Liver (tissue), 7 donors: ENCODE measurements at regions not wholly inside any gene's neighbourhood (a gene's known extent, or its start where the extent isn't known, plus 50 kb on each side); places are given as distances from the start of the nearest gene placed in this dataset.
"Not testable (repeated sequence)": the region's sequence is repeated elsewhere in the genome, so short reads cannot be mapped to it uniquely, and the experiment has no call there.

Source experiments
- DNase-seq: peaks from one replicate; pipeline ENCODE4 v3.0.0-alpha.2; 2017; ENCODE audit warnings: low spot score
- H3K27ac ChIP-seq, 2 donors: one replicate each; pipeline ENCODE4 v1.7.0; 2013; ENCODE audit warnings: inconsistent platforms in 2 of 2, low read length in 2 of 2, control low read depth in 1 of 2, low read depth in 1 of 2, mild to moderate bottlenecking in 1 of 2
- H3K27me3 ChIP-seq, 4 donors: one replicate each; pipeline versions ENCODE4 v1.6.1 to v1.7.0; 2013; ENCODE audit warnings: low read length in 3 of 4, inconsistent platforms in 1 of 4, mild to moderate bottlenecking in 1 of 4, moderate library complexity in 1 of 4; ENCODE audit not compliant: control insufficient read depth in 4 of 4, insufficient read depth in 4 of 4
- H3K36me3 ChIP-seq, 4 donors: one replicate each; pipeline versions ENCODE4 v1.6.1 to v1.7.0; 2013; ENCODE audit warnings: low read length in 3 of 4, mild to moderate bottlenecking in 3 of 4, low read depth in 1 of 4, moderate library complexity in 1 of 4; ENCODE audit not compliant: control insufficient read depth in 4 of 4, insufficient read depth in 3 of 4
- H3K4me1 ChIP-seq, 4 donors: one replicate each; pipeline versions ENCODE4 v1.6.1 to v1.7.0; 2013; ENCODE audit warnings: low read length in 3 of 4, mild to moderate bottlenecking in 3 of 4, moderate library complexity in 1 of 4; ENCODE audit not compliant: control insufficient read depth in 4 of 4, insufficient read depth in 4 of 4
- H3K4me3 ChIP-seq, 3 donors: one replicate each; pipeline versions ENCODE4 v1.6.1 to v1.7.0; 2013; ENCODE audit warnings: low read length in 3 of 3, control low read depth in 1 of 3, low read depth in 1 of 3, mild to moderate bottlenecking in 1 of 3
- H3K9ac ChIP-seq, 2 donors: one replicate each; pipeline ENCODE4 v1.7.0; 2013; ENCODE audit warnings: low read length in 2 of 2, mild to moderate bottlenecking in 2 of 2, moderate library complexity in 2 of 2, control low read depth in 1 of 2, low read depth in 1 of 2
- H3K9me3 ChIP-seq, 4 donors: one replicate each; pipeline versions ENCODE4 v1.6.1 to v1.7.0; 2013; ENCODE audit warnings: low read length in 3 of 4; ENCODE audit not compliant: control insufficient read depth in 4 of 4
- EGR1 ChIP-seq, 2 donors: IDR thresholded peaks; 2 replicates each; pipeline ENCODE4 v1.6.1; 2016 to 2018; ENCODE audit warnings: antibody characterized with exemption in 2 of 2, low read depth in 2 of 2
- FOXA1 ChIP-seq: IDR thresholded peaks from 2 replicates; pipeline ENCODE4 v1.6.1; 2016; ENCODE audit warnings: antibody characterized with exemption
- FOXA2 ChIP-seq: IDR thresholded peaks from 2 replicates; pipeline ENCODE4 v1.6.1; 2016; ENCODE audit warnings: antibody characterized with exemption
- GABPA ChIP-seq, 2 donors: IDR thresholded peaks in 1 of 2; conservative IDR thresholded peaks in 1 of 2; 2 replicates each; pipeline ENCODE4 v1.6.1; 2016; ENCODE audit warnings: antibody characterized with exemption in 2 of 2, mild to moderate bottlenecking in 1 of 2, moderate library complexity in 1 of 2
- JUND ChIP-seq, 2 donors: IDR thresholded peaks; 2 replicates each; pipeline ENCODE4 v1.6.1; 2016; ENCODE audit warnings: antibody characterized with exemption in 2 of 2
- RAD21 ChIP-seq, 2 donors: IDR thresholded peaks; 2 replicates each; pipeline ENCODE4 v1.6.1; 2016; ENCODE audit warnings: antibody characterized with exemption in 2 of 2, mild to moderate bottlenecking in 2 of 2
- RXRA ChIP-seq, 2 donors: IDR thresholded peaks; 2 replicates each; pipeline ENCODE4 v1.6.1; 2017 to 2018; ENCODE audit warnings: antibody characterized with exemption in 2 of 2, mild to moderate bottlenecking in 1 of 2
- SP1 ChIP-seq: IDR thresholded peaks from 2 replicates; pipeline ENCODE4 v1.6.1; 2018; ENCODE audit warnings: antibody characterized with exemption, mild to moderate bottlenecking
- TAF1 ChIP-seq: conservative IDR thresholded peaks from 2 replicates; pipeline ENCODE4 v1.6.1; 2016; ENCODE audit warnings: antibody characterized with exemption, mild to moderate bottlenecking
- YY1 ChIP-seq: IDR thresholded peaks from 2 replicates; pipeline ENCODE4 v1.6.1; 2016; ENCODE audit warnings: antibody characterized with exemption, mild to moderate bottlenecking
- WGBS: extraction: QIAGEN DNeasy Blood & Tissue Kit; methylation state at CpG from one replicate; pipeline ENCODE4 v1.1.7; 2013; 5-methylcytosine and 5-hydroxymethylcytosine counted together
- TF ChIP-seq, protein P1 (sequence below): IDR thresholded peaks from 2 replicates; pipeline ENCODE4 v1.6.1; 2016; ENCODE audit warnings: antibody characterized with exemption, mild to moderate bottlenecking
- TF ChIP-seq, protein P2 (sequence below): IDR thresholded peaks from 2 replicates; pipeline ENCODE4 v1.6.1; 2016; ENCODE audit warnings: antibody characterized with exemption
- TF ChIP-seq, protein P3 (sequence below): IDR thresholded peaks from 2 replicates; pipeline ENCODE4 v1.6.1; 2016; ENCODE audit warnings: antibody characterized with exemption
- donor health status: healthy.
- donor health status: healthy.
- donor health status: healthy.
- donor health status: healthy.

GRCh38 chr20:54984104-54984448, 508.7 kb downstream of the DOK5 start:
- TF ChIP-seq EGR1 (IDR thresholded peaks at IDR 0.05; ENCODE audit: low read depth in 2 of 2) (no peak), RAD21 (IDR thresholded peaks at IDR 0.05) (no peak), FOXA2 (no peak), FOXA1 (no peak), TAF1 (no peak), SP1 (no peak), GABPA (IDR thresholded peaks at IDR 0.05 in 1 of 2, conservative IDR thresholded peaks at IDR 0.05 in 1 of 2) (no peak), YY1 (no peak), RXRA (IDR thresholded peaks at IDR 0.05) (no peak)
- TF ChIP-seq, protein P1, sequence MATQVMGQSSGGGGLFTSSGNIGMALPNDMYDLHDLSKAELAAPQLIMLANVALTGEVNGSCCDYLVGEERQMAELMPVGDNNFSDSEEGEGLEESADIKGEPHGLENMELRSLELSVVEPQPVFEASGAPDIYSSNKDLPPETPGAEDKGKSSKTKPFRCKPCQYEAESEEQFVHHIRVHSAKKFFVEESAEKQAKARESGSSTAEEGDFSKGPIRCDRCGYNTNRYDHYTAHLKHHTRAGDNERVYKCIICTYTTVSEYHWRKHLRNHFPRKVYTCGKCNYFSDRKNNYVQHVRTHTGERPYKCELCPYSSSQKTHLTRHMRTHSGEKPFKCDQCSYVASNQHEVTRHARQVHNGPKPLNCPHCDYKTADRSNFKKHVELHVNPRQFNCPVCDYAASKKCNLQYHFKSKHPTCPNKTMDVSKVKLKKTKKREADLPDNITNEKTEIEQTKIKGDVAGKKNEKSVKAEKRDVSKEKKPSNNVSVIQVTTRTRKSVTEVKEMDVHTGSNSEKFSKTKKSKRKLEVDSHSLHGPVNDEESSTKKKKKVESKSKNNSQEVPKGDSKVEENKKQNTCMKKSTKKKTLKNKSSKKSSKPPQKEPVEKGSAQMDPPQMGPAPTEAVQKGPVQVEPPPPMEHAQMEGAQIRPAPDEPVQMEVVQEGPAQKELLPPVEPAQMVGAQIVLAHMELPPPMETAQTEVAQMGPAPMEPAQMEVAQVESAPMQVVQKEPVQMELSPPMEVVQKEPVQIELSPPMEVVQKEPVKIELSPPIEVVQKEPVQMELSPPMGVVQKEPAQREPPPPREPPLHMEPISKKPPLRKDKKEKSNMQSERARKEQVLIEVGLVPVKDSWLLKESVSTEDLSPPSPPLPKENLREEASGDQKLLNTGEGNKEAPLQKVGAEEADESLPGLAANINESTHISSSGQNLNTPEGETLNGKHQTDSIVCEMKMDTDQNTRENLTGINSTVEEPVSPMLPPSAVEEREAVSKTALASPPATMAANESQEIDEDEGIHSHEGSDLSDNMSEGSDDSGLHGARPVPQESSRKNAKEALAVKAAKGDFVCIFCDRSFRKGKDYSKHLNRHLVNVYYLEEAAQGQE, result no peak
- TF ChIP-seq, protein P2, sequence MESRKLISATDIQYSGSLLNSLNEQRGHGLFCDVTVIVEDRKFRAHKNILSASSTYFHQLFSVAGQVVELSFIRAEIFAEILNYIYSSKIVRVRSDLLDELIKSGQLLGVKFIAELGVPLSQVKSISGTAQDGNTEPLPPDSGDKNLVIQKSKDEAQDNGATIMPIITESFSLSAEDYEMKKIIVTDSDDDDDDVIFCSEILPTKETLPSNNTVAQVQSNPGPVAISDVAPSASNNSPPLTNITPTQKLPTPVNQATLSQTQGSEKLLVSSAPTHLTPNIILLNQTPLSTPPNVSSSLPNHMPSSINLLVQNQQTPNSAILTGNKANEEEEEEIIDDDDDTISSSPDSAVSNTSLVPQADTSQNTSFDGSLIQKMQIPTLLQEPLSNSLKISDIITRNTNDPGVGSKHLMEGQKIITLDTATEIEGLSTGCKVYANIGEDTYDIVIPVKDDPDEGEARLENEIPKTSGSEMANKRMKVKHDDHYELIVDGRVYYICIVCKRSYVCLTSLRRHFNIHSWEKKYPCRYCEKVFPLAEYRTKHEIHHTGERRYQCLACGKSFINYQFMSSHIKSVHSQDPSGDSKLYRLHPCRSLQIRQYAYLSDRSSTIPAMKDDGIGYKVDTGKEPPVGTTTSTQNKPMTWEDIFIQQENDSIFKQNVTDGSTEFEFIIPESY, result no peak
- TF ChIP-seq, protein P3, sequence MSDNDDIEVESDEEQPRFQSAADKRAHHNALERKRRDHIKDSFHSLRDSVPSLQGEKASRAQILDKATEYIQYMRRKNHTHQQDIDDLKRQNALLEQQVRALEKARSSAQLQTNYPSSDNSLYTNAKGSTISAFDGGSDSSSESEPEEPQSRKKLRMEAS, result no peak
- DNase-seq, result no peak
- peaks cover 0 to 4% (median 0%) of the 10 kb centered on the region in 4 donors for H3K27me3 ChIP-seq
- H3K4me1 ChIP-seq, result no peaks in the 10 kb centered on the region
- no peaks in the 10 kb centered on the region for H3K36me3 ChIP-seq
- no peak overlapping the region for H3K27ac ChIP-seq
- H3K9ac ChIP-seq, result no peak overlapping the region
- no peaks in the 10 kb centered on the region for H3K9me3 ChIP-seq
- no peak overlapping the region for H3K4me3 ChIP-seq
- 56% methylated on average over 1 of the region's 1 CpG for WGBS

- not testable (repeated sequence) for H3K9me3 ChIP-seq, H3K27ac ChIP-seq, H3K9ac ChIP-seq, H3K4me1 ChIP-seq, H3K4me3 ChIP-seq, H3K36me3 ChIP-seq, H3K27me3 ChIP-seq, DNase-seq
- WGBS, result 79% methylated on average over 11 of the region's 11 CpGs
Observed at GRCh38 chr20:54983394-54984103, 508.2 kb downstream of the DOK5 start.

- 73% methylated on average over 5 of the region's 5 CpGs for WGBS
- H3K36me3 ChIP-seq, result no peaks in the 10 kb centered on the region
- H3K27me3 ChIP-seq, result no peaks in the 10 kb centered on the region
- TF ChIP-seq, protein P3, result no peak
- TF ChIP-seq JUND (IDR thresholded peaks at IDR 0.05) (no peak), GABPA (IDR thresholded peaks at IDR 0.05 in 1 of 2, conservative IDR thresholded peaks at IDR 0.05 in 1 of 2) (no peak), YY1 (no peak)
- H3K9me3 ChIP-seq, result no peaks in the 10 kb centered on the region
- no peaks in the 10 kb centered on the region for H3K4me1 ChIP-seq
- no peak for DNase-seq
- H3K4me3 ChIP-seq, result no peak overlapping the region
- H3K9ac ChIP-seq, result no peak overlapping the region
- H3K27ac ChIP-seq, result no peak overlapping the region
Observed at GRCh38 chr20:54981175-54981574, 505.8 kb downstream of the DOK5 start.
